ENCODE measurements at regions not wholly inside any gene's neighbourhood (a gene's known extent, or its start where the extent isn't known, plus 50 kb on each side); places are given as distances from the start of the nearest gene placed in this dataset.
"Not testable (repeated sequence)": the region's sequence is repeated elsewhere in the genome, so short reads cannot be mapped to it uniquely, and the experiment has no call there.

GRCh38 chr4:179164267-179164999 is 1722.2 kb upstream of the AGA start:
- DNase-seq: no peak

DNA sequence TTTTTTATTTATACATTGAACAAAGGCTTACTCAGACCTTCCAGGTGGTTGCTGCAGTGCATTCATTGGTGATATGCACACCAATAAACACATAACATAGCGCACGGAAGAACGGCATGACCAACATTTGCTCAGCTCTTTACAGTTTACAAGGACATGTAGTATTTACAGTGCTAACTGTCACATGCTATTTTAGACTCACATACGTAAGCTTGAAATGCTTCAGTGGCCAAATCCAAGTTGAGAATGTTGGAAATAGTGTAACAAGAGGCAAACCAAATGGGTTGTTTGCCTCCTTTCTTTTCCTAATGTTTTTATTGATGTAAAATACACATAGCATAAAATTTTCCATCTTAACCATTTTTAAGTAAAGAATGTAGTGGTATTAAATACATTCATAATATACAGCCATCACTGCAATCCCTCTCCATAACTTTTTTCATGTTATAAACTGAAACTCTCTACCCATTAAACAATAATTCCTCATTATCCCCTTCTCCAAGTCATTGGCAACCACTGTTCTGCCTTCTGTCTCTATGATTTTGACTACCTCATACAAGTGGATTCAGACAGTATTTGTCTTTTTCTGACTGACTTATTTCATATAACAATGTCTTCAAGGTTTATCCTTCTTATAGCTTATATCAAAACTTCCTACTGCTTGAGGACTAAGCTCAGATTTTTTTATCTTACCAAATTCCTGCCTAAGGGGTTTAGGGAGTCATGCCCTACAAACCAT is 1722.9 kb upstream of the AGA start:
- DNase-seq: peak; percentile 28

DNA sequence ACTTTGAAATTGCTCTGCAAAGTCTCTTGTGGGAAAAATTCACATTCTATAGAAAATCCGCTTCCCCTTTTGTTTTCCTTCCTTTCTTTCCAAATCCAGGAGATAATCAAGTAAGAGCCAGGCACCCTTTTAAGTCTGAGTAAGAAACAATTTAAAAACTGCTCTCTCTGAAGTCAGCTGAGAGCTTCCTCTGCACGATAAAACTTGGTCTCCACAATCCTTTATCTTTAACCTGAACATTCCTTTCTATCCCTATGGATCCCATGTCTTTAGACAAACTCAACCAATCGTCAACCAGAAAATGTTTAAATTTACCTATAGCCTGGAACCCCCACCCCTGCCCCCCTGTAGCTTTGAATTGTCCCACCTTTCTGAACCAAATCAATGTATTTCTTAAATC is 1723.6 kb upstream of the AGA start:
- no peak for DNase-seq

- not testable (repeated sequence) for DNase-seq
Measured at GRCh38 chr4:179170308-179170707, 1728.1 kb upstream of the AGA start.

DNA sequence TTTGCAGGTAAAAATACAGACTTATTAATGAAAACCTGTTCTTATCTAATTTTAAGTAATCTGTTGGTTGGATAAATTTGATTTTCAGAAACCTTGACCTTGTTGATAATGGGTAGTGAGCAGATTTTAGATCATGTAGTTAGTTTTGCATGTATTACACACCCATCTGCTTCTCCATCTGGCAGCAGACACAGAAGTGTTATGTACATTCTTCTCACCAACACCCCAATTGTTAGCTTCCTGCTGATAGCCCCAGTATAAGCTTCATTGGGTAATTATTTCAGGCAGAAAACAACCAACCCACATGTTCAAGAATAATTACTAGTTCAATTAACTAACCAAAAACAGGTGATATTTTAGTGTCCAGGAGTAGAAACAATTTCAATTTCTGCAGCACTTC is 1740.5 kb upstream of the AGA start:
- DNase-seq: peak; percentile 6

GRCh38 chr4:179195887-179196286 is 1753.7 kb upstream of the AGA start:
- DNase-seq: no peak

DNA sequence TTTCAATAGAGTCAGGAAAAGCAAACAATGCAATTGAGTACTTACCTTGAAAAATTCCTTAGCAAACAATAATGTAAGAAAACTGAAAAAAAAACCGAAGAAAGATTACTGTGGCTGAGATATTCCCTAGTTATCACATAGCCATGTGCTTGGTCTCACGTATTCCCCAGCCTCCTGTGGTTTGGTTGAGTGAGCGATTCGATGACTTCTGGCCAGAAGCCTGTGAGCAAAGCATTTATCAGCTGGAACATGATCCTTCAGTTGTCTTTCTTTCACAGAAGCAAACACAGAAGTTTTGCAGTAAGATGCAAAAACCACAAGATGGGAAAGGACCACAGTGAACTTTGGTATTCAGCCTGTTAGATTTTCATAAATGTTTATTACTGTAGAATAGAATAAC is 1754.3 kb upstream of the AGA start:
- DNase-seq: peak; percentile 54

DNA sequence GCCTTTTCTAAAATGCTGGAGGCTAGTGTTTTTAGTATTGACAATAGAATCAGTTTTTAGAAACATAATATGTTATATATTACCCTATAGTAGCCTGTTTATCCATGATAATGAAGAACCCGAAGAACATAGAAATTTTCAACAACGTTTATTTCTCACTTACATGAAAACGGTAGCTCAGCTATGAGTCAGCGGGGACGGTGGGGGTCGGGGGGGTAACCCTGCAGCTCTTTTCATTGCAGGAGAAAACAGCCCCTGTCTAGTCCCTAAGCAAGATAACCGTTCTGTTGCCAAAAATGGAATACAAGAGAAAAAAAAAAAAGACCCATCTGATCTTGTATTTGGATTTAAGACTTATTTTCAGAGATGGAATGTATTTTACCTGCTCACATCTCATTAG is 1758.4 kb upstream of the AGA start:
- no peak for DNase-seq

GRCh38 chr4:179225594-179225993 is 1783.4 kb upstream of the AGA start:
- no peak for DNase-seq

GRCh38 chr4:179248821-179249220 is 1806.6 kb upstream of the AGA start:
- DNase-seq: peak; percentile 1

GRCh38 chr4:179268791-179269190 is 1826.6 kb upstream of the AGA start:
- DNase-seq: no peak

- DNase-seq: no peak
Measured at GRCh38 chr4:179272282-179272681, 1830.0 kb upstream of the AGA start.

DNA sequence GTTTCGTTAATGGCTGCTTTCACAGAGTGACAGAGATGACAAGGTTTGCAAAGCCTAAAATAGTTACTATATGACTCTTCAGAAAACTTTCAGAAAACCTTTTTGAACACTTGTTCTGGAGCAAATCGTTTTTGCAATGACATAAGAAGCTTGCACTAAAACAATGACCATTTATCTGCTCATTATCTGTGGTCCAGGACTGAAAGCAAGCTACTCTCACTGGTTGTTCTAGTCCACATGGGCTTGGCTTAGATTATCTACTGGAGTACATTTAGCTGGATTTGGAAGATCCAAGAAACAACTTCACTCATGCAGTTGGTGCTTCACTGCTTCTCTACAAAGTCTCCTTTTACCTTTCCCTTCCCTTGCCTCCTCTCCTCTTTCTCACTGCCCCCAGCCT is 1836.4 kb upstream of the AGA start:
- DNase-seq: no peak

DNA sequence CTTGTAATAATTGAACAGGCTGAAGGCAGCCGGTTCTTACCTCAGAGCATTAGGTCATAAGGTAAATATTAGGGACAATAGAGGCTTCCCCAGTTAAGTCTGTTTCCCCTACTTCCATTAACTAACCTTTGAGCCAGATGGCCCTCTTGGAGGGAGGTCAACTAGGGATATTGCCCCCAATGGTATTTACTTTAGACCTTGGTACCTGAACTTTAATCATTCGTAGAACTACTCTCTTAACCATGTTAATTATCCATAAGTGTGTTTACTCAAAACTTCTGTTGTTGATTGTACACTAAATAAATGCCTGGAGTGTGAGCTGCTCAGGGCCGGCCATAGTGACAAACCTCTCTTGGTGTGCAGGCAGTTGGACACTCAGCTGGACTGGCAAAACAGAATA is 1843.5 kb upstream of the AGA start:
- DNase-seq: no peak

GRCh38 chr4:179291657-179292056 is 1849.4 kb upstream of the AGA start:
- DNase-seq: no peak

GRCh38 chr4:179292468-179292867 is 1850.2 kb upstream of the AGA start:
- no peak for DNase-seq

DNA sequence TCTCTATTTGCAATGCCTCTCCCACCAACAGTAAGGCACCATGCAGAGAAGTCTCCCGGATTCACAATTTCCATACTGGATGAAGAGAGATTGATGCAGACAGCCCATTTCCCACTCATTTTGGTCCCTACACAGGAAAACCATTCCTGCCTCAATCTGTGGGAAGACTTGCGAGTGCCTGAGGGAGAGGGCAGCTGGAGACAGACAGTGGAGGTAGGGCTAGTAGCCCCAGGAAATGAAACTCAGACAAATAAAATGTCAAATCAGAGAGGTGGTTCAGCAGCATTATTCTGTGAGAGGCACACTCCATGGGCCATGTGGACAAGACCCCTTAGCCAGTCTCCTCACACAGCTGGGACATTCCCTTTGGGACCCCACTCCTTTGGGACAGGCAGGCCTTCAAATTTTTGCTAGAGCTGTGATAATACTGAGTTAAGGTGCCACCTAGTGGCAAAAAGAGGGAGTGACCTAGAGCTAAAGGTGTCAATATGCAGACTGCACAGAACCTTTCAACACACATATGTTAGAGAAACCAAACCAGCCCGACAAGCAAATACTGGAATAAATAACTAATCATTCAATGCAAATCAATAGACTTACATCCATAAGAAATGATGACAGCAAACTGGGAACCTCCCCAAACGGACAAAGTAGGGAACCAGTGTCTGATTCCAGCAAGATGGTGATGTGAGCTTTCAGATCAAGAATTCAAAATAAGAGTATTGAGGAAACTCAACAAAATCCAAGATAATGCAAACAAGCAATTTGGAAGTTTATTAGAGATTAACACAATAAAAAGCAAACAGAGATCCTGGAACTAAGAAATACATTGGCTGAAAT is 1865.3 kb upstream of the AGA start:
- no peak for DNase-seq

GRCh38 chr4:179313823-179314222 is 1871.6 kb upstream of the AGA start:
- DNase-seq: no peak

DNA sequence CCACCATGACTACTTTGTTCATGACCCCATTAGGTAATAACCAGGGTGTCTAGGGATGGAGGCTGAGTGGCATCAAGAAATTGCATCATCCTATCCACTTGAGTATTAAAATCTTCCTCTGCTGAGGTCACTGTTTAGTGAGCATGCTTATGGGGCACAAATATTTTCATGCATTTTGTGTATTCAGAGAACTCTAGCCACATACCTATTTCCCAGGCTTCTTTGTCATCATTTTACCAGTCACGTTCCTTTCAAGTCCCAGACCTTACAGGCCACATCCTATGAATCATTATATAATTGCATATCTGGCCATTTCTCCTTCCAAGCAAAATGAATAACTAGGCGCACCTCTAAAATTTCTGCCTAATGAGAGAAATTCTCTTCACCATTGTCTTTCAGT is 1882.9 kb upstream of the AGA start:
- no peak for DNase-seq

DNA sequence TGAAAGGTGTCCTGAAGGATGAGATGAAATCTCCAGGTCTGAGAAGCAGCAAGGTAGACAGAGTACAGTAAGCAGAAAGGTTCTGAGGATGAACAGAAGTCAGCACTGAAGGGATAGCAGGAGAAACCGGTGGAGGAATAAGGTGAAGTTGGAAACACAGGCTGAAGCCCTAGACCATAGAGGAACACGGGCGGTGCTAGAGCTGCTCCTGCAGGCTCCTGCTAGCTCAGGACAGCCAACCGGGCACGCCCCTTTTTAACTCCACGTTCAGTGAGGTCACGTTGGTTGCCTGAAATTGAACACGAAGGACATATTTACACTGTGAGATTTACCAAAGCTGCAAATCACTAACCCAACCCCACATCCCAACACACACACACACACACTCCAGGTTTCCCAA is 1886.4 kb upstream of the AGA start:
- DNase-seq: no peak

- DNase-seq: no peak
Measured at GRCh38 chr4:179331362-179331761, 1889.1 kb upstream of the AGA start.

DNA sequence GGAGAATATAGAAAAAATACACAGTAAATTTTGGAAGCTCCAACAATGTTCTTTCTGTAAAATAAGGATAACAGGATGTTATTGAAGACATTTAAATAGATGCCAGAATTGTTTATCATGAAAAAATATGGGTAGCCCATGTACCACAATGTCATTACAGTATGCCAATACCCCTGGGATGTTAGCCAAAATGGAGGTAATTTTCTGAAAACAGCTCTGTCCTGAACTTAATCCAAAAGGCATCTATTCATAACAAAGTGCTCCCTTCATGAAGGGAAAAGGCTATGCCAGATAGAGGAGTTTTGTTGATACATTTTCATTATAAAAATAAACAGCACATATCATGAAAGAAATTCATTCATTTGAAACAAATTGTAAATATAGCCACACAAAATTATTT is 1902.6 kb upstream of the AGA start:
- DNase-seq: no peak

GRCh38 chr4:179352221-179352620 is 1910.0 kb upstream of the AGA start:
- no peak for DNase-seq

- DNase-seq: no peak
Measured at GRCh38 chr4:179353786-179354185, 1911.5 kb upstream of the AGA start.
